Esophagus muscularis mucosa (tissue), 4 donors: ENCODE measurements at regions not wholly inside any gene's neighbourhood (a gene's known extent, or its start where the extent isn't known, plus 50 kb on each side); places are given as distances from the start of the nearest gene placed in this dataset.
A peak's percentile ranks its signal among the peaks of the same experiment; 100 is the strongest.

ENCODE experiments used
- DNase-seq: peaks from one replicate; pipeline ENCODE4 v3.0.0-alpha.2; 2017; ENCODE audit errors: extremely low spot score
- H3K27ac ChIP-seq, 4 donors: fragments of 200-600 bp; sonication (generic); replicated peaks in 1 of 4; 1 replicate in 3 of 4; 2 replicates in 1 of 4; pipeline ENCODE4 v1.5.1; 2016 to 2019; ENCODE audit warnings: mild to moderate bottlenecking in 1 of 4
- H3K27me3 ChIP-seq, 4 donors: fragments of 200-600 bp; sonication (generic); one replicate each; pipeline versions ENCODE4 v1.5.1 to v1.6.0; 2016 to 2019
- H3K36me3 ChIP-seq, 4 donors: fragments of 200-600 bp; sonication (generic); one replicate each; pipeline ENCODE4 v1.5.1; 2016 to 2019
- H3K4me1 ChIP-seq, 4 donors: fragments of 200-600 bp; sonication (generic); one replicate each; pipeline ENCODE4 v1.5.1; 2016 to 2019
- H3K4me3 ChIP-seq, 4 donors: fragments of 200-600 bp; sonication (generic); 1 replicate in 2 of 4; 2 replicates in 2 of 4; pipeline ENCODE4 v1.5.1; 2016 to 2019; ENCODE audit warnings: mild to moderate bottlenecking in 4 of 4, moderate library complexity in 1 of 4
- H3K9me3 ChIP-seq, 4 donors: fragments of 200-600 bp; sonication (generic); 1 replicate in 3 of 4; 2 replicates in 1 of 4; pipeline ENCODE4 v1.5.1; 2016 to 2019
- CTCF ChIP-seq, 3 experiments: fragments of 200-600 bp in 2 of 3; fragments of 450-650 bp in 1 of 3; sonication (generic) in 2 of 3; IDR thresholded peaks; one replicate each; pipeline ENCODE4 v1.5.1; 2017 to 2019; ENCODE audit warnings: antibody characterized with exemption in 3 of 3, mild to moderate bottlenecking in 2 of 3, moderate library complexity in 1 of 3
- EP300 ChIP-seq: sonication (generic); formaldehyde crosslinking; IDR thresholded peaks from one replicate; pipeline ENCODE4 v1.6.1; 2017; ENCODE audit warnings: antibody characterized with exemption
- POLR2A ChIP-seq: fragments of 450-650 bp; IDR thresholded peaks from one replicate; pipeline ENCODE4 v1.6.1; 2017; ENCODE audit warnings: antibody characterized with exemption, moderate library complexity, mild to moderate bottlenecking, low read depth
- POLR2AphosphoS5 ChIP-seq, 2 donors: sonication (generic); formaldehyde crosslinking; IDR thresholded peaks; one replicate each; pipeline ENCODE4 v1.6.1; 2017; ENCODE audit warnings: antibody characterized with exemption in 2 of 2
- WGBS: methylation state at CpG from one replicate; pipeline ENCODE4 v1.1.5; 2018; 5-methylcytosine and 5-hydroxymethylcytosine counted together
- intact Hi-C: fragments of 100-400 bp; cut with DNase I; formaldehyde crosslinking; loops from one replicate; pipeline ENCODE4 v1.15.1; 2023

- H3K27ac ChIP-seq: no peak overlapping the region
- H3K9me3 ChIP-seq: no peaks in the 10 kb centered on the region
- no peaks in the 10 kb centered on the region for H3K4me1 ChIP-seq
- TF ChIP-seq POLR2AphosphoS5 (IDR thresholded peaks at IDR 0.05): no peak
- TF ChIP-seq POLR2A: no peak
- TF ChIP-seq EP300: no peak
- no peak for TF ChIP-seq CTCF (IDR thresholded peaks at IDR 0.05)
- no peak overlapping the region for H3K4me3 ChIP-seq
- 90% methylated on average over 2 of the region's 2 CpGs for WGBS
- no peaks in the 10 kb centered on the region for H3K27me3 ChIP-seq
- DNase-seq: peak; percentile 83
- H3K36me3 ChIP-seq: no peaks in the 10 kb centered on the region
- intact Hi-C loops: no loop called here
Measured at GRCh38 chr3:137938876-137939275, 71.1 kb upstream of the CLDN18 start.

GRCh38 chr3:137944593-137944992 lies 65.4 kb upstream of the CLDN18 start:
- no peak for DNase-seq
- 86% methylated on average over 2 of the region's 2 CpGs for WGBS
- Histone ChIP-seq H3K4me1 (peaks cover 0 to 6% (median 0%) of the 10 kb centered on the region in 4 donors), H3K36me3 (no peaks in the 10 kb centered on the region), H3K27ac (no peak overlapping the region), H3K9me3 (no peaks in the 10 kb centered on the region), H3K4me3 (no peak overlapping the region), H3K27me3 (no peaks in the 10 kb centered on the region)
- TF ChIP-seq CTCF (IDR thresholded peaks at IDR 0.05): no peak
- TF ChIP-seq POLR2A: no peak
- TF ChIP-seq POLR2AphosphoS5 (IDR thresholded peaks at IDR 0.05): no peak
- no peak for TF ChIP-seq EP300
- intact Hi-C loops: no loop called here

- no peak overlapping the region for H3K4me3 ChIP-seq
- H3K4me1 ChIP-seq: peaks cover 0 to 6% (median 0%) of the 10 kb centered on the region in 4 donors
- 5% methylated on average over 7 of the region's 7 CpGs for WGBS
- H3K9me3 ChIP-seq: no peaks in the 10 kb centered on the region
- H3K36me3 ChIP-seq: no peaks in the 10 kb centered on the region
- H3K27me3 ChIP-seq: no peaks in the 10 kb centered on the region
- intact Hi-C loops: loop anchor here (5.0 kb wide), 2 partner anchors 839 to 914 kb away; no protein-coding TSS in a partner anchor
- peak; percentile 91 for DNase-seq
- TF ChIP-seq EP300 (no peak), CTCF (IDR thresholded peaks at IDR 0.05) (peak; percentile 53 to 70 (median 53))
- H3K27ac ChIP-seq: no peak overlapping the region
Measured at GRCh38 chr3:137946356-137946973, 63.5 kb upstream of the CLDN18 start.

- Histone ChIP-seq H3K36me3 (no peaks in the 10 kb centered on the region), H3K4me1 (peaks cover 0 to 6% (median 0%) of the 10 kb centered on the region in 4 donors), H3K27ac (no peak overlapping the region), H3K27me3 (no peaks in the 10 kb centered on the region), H3K4me3 (no peak overlapping the region), H3K9me3 (no peaks in the 10 kb centered on the region)
- TF ChIP-seq EP300 (no peak), POLR2A (no peak), POLR2AphosphoS5 (IDR thresholded peaks at IDR 0.05) (no peak), CTCF (IDR thresholded peaks at IDR 0.05) (no peak)
- peak; percentile 79 for DNase-seq
- intact Hi-C loops: loop anchor here (5.0 kb wide), 2 partner anchors 840 to 915 kb away; no protein-coding TSS in a partner anchor
- 90% methylated on average over 2 of the region's 2 CpGs for WGBS
Measured at GRCh38 chr3:137947117-137947516, 62.8 kb upstream of the CLDN18 start.
